Endodermal cell (in vitro differentiated cells): ENCODE measurements at regions not wholly inside any gene's neighbourhood (a gene's known extent, or its start where the extent isn't known, plus 50 kb on each side); places are given as distances from the start of the nearest gene placed in this dataset.

Experiments
- DNase-seq: peaks from one replicate; pipeline ENCODE4 v3.0.0-alpha.2; 2017
- H3K27ac ChIP-seq: 2 replicates; pipeline ENCODE4 v1.5.1; 2013; ENCODE audit warnings: mild to moderate bottlenecking, low read depth, low read length, moderate library complexity
- H3K27me3 ChIP-seq: 2 replicates; pipeline ENCODE4 v1.6.1; 2013; ENCODE audit warnings: mild to moderate bottlenecking, low read length, moderate library complexity; ENCODE audit not compliant: insufficient read depth, control insufficient read depth, poor library complexity, severe bottlenecking
- H3K36me3 ChIP-seq: 2 replicates; pipeline ENCODE4 v1.7.0; 2013; ENCODE audit warnings: mild to moderate bottlenecking, low read length, moderate library complexity; ENCODE audit not compliant: control insufficient read depth, insufficient read depth
- H3K4me1 ChIP-seq: one replicate; pipeline ENCODE4 v1.7.0; 2013; ENCODE audit warnings: low read length; ENCODE audit not compliant: control insufficient read depth, insufficient read depth
- H3K4me3 ChIP-seq: 2 replicates; pipeline ENCODE4 v1.5.1; 2013; ENCODE audit warnings: mild to moderate bottlenecking, low read length, moderate library complexity
- H3K9ac ChIP-seq: 2 replicates; pipeline ENCODE4 v1.6.1; 2013; ENCODE audit warnings: mild to moderate bottlenecking, low read length, moderate library complexity; ENCODE audit not compliant: poor library complexity, severe bottlenecking; ENCODE audit errors: extremely low read depth
- H3K9me3 ChIP-seq: 2 replicates; pipeline ENCODE4 v1.6.1; 2013; ENCODE audit warnings: mild to moderate bottlenecking, low read length, moderate library complexity; ENCODE audit not compliant: control insufficient read depth
- H3K27ac Mint-ChIP-seq: 2 replicates; pipeline ENCODE4 v1.8.0; 2020; ENCODE audit warnings: mixed read lengths
- H3K27me3 Mint-ChIP-seq: 2 replicates; pipeline ENCODE4 v1.8.0; 2021; ENCODE audit warnings: mild to moderate bottlenecking, mixed read lengths; ENCODE audit not compliant: insufficient read depth
- H3K36me3 Mint-ChIP-seq: 2 replicates; pipeline ENCODE4 v1.8.0; 2020; ENCODE audit warnings: low read depth, mixed read lengths
- H3K4me1 Mint-ChIP-seq: 2 replicates; pipeline ENCODE4 v1.8.0; 2020; ENCODE audit warnings: mixed read lengths
- H3K4me3 Mint-ChIP-seq: 2 replicates; pipeline ENCODE4 v1.8.0; 2020; ENCODE audit warnings: mild to moderate bottlenecking, moderate library complexity, mixed read lengths
- H3K9me3 Mint-ChIP-seq: 2 replicates; pipeline ENCODE4 v1.8.0; 2020; ENCODE audit warnings: mild to moderate bottlenecking, mixed read lengths
- CTCF ChIP-seq: fragments of 200-600 bp; sonication (generic); conservative IDR thresholded peaks from 2 replicates; pipeline ENCODE4 v1.5.0; 2021; ENCODE audit warnings: antibody characterized with exemption, mild to moderate bottlenecking
- WGBS, 2 experiments: methylation state at CpG; one replicate each; pipeline versions ENCODE4 v1.1.5 to v1.1.7; 2013; ENCODE audit warnings: missing lambda C conversion rate in 2 of 2, mixed read lengths in 1 of 2; ENCODE audit not compliant: insufficient coverage in 1 of 2, insufficient read length in 1 of 2; 5-methylcytosine and 5-hydroxymethylcytosine counted together

DNA sequence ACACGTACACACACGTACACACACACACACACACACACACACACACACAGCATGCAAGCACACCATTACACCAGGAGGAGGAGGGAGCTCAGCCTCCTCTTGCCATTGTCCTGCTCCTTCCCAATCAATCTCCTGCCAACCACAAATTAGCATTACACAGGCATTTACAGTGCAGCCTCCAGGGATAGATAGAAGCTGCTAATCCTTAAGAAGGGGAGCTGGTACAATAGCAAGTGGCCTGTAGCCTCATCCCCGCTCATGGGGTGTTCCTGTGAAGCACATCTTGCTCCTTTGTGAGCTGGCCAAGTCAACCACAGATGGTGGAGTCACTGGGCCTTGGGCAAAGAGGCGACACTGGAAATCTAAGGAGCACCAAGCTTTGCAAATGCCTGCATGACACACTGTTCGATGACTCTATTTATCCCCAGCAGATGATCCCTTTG is 110.3 kb upstream of the PKDCC start:
- WGBS, 2 experiments: 23 to 35% methylated on average over 5 of the region's 5 CpGs
- no peaks in the 10 kb centered on the region for H3K27me3 Mint-ChIP-seq

GRCh38 chr2:41937921-41938708 is 109.7 kb upstream of the PKDCC start:
- TF ChIP-seq CTCF: no peak
- Mint-ChIP-seq H3K36me3 (no peaks in the 10 kb centered on the region), H3K4me1 (peaks cover 73% of the 10 kb centered on the region), H3K4me3 (peak overlapping the region; percentile 20), H3K9me3 (peaks cover 2% of the 10 kb centered on the region), H3K27ac (peak overlapping the region; percentile 95), H3K27me3 (no peaks in the 10 kb centered on the region)
- Histone ChIP-seq H3K4me3 (peak overlapping the region; percentile 14), H3K27me3 (no peaks in the 10 kb centered on the region), H3K9me3 (no peaks in the 10 kb centered on the region), H3K4me1 (peaks cover 47% of the 10 kb centered on the region), H3K27ac (peak overlapping the region; percentile 86), H3K36me3 (no peaks in the 10 kb centered on the region), H3K9ac (peak overlapping the region; percentile 46)
- peak; percentile 84 for DNase-seq
- 20 to 22% methylated on average over 7 to 9 of the region's 9 CpGs for WGBS, 2 experiments

More for the DNA sequence above, 110.3 kb upstream of the PKDCC start:
- H3K27ac Mint-ChIP-seq: peak overlapping the region; percentile 95
- peak; percentile 86 for DNase-seq
- peaks cover 2% of the 10 kb centered on the region for H3K9me3 Mint-ChIP-seq
- peaks cover 79% of the 10 kb centered on the region for H3K4me1 Mint-ChIP-seq
- no peaks in the 10 kb centered on the region for H3K36me3 ChIP-seq
- peak overlapping the region; percentile 86 for H3K27ac ChIP-seq
- no peaks in the 10 kb centered on the region for H3K36me3 Mint-ChIP-seq
- H3K27me3 ChIP-seq: no peaks in the 10 kb centered on the region
- no peak overlapping the region for H3K9ac ChIP-seq
- H3K4me1 ChIP-seq: peaks cover 50% of the 10 kb centered on the region
- no peak overlapping the region for H3K4me3 Mint-ChIP-seq
- H3K9me3 ChIP-seq: no peaks in the 10 kb centered on the region
- TF ChIP-seq CTCF: no peak
- H3K4me3 ChIP-seq: peak overlapping the region; percentile 14

DNA sequence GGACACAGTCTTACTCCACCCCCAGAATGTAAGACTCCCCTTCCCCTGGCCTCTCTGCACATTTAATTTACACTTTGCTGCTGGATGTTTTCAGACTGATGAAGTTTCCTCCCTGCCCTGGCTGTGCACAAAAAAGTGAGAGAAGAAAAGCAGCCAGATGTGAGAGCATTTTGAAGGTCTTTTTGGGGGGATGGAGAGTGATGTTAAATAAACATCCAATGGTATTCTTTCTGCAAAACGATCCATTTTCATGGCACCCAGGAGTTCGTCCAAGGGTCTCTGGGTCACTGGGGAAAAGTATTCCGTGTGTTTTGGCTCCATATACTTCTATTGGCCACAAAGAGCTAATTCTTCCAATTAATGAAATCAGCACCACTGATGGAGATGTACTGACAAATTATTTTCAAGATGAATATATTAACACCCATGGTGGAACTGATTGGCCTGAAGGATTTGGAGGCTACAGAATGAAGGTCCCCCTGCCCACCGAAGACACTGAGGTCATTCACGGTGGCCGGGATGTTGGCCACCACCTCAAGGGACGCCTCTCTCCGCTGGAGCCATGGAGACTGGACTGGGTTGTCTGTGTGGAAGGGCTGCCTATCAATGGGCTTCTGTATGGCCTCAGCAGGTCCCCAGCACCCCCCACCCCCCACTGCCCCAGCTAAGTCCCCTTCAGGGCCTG is 107.6 kb upstream of the PKDCC start:
- Mint-ChIP-seq H3K27ac (peak overlapping the region; percentile 44), H3K4me3 (no peak overlapping the region), H3K9me3 (peaks cover 2% of the 10 kb centered on the region), H3K36me3 (no peaks in the 10 kb centered on the region), H3K4me1 (peaks cover 60% of the 10 kb centered on the region), H3K27me3 (peaks cover 18% of the 10 kb centered on the region)
- Histone ChIP-seq H3K4me3 (no peak overlapping the region), H3K36me3 (no peaks in the 10 kb centered on the region), H3K27ac (peak overlapping the region; percentile 69), H3K4me1 (peaks cover 32% of the 10 kb centered on the region), H3K9me3 (no peaks in the 10 kb centered on the region), H3K27me3 (peaks cover 6% of the 10 kb centered on the region), H3K9ac (no peak overlapping the region)
- no peak for DNase-seq
- TF ChIP-seq CTCF: no peak
- 77 to 86% methylated on average over 3 to 8 of the region's 8 CpGs for WGBS, 2 experiments
